GM18870 (cell line): ENCODE measurements at regions not wholly inside any gene's neighbourhood (a gene's known extent, or its start where the extent isn't known, plus 50 kb on each side); places are given as distances from the start of the nearest gene placed in this dataset.
"Not testable (repeated sequence)": the region's sequence is repeated elsewhere in the genome, so short reads cannot be mapped to it uniquely, and the experiment has no call there.

Source experiments
- ATAC-seq: cut with Tn5 transposase; IDR thresholded peaks from one replicate; pipeline ENCODE4 v1.9.1; 2021; ENCODE audit warnings: moderate library complexity; ENCODE audit not compliant: unreplicated experiment

DNA sequence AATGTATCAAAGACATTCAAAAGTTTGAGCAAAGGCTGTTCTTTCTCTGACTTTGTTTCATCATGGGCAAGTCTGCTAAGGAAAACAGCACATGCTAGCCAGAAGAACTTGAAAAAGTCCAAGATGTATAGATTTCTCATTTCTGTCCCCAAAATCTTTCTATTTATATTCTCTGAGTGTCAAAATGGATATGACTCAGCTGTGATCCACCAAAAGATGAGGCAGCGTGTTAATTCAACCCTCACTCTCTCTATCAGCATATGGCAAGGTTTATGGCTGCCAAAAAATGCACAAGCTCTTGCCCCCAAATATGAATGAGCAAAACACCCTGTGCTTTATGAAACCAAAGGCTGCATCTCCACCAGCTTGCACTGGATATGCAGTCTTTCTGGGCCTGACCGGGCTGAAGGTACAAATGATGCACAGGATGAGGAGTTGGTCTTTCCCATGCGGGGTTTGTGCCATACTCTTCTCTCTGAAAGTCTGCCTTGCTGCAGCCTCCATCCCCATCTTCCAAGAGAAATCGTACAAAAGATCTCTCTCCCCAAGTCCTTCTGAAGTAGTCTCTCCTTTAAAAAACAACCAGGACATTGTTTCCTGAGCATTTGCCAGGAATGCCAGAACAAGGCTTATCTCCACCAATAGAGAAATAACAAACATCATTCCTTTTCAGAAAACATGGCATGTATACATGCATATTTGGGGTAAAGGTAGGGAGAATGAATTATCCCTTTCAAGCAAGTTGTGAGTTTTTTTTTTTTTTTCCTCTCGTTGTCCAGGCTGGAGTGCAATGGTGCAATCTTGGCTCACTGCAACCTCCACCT is 203.4 kb downstream of the TMX1 start:
- ATAC-seq: no peak

GRCh38 chr14:51444353-51445000 is 204.4 kb downstream of the TMX1 start:
- ATAC-seq: no peak

DNA sequence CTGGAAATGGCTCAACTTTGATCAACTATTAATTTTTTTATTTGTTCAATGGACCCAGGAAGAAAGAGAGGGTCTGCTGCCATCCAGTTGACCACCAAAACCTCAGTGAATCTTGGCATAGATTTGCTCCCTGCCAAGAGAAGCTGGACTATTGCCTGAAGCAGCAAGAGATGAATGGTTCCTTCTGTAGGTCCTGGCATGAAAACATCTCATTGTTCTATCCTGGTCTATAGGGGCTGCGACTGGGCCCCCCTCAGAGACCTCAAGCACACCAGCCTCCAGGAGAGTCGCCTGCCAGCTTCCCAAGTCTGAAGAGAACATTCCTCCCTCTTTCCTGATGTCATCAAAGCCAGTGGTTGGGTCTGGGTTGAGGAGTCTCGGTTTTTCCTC is 204.9 kb downstream of the TMX1 start:
- ATAC-seq: no peak

DNA sequence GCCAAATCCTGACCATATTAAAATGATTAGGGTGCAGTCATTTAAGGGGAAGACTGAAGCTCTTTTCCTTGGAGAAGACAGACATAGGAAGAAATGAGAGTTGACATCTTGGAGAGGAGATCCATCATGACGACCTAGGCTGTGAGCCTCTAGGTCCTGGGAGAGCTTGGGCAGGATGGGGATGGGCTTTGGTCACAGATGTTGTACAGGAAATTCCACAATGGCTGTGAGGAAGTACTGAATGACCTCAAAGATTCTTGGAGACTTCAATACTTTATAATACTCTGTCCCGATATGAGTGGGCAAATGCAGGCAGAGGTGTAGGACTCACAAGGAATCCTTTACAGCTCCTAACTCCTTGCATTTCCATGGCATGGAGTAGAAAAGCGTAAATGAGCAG is 204.9 kb upstream of the FRMD6 start:
- no peak for ATAC-seq

DNA sequence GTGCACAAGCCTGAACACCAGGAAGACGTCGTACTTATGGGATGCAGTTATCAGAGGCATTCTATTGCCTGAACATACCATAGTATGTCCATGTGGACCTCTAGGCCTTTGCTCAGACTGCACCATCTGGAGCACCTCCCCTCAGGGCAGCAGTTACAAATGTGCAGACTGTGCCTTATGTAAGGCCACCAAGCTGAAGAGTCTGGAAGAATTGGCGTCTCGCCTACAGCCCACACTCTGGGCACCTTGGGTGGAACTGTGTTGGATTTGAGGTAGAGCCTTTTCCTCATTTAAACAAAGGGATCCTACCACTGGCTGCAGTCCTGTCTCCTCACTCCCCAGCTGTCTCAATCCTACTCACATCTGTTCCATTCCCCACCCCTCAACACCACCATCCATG is 204.3 kb upstream of the FRMD6 start:
- ATAC-seq: no peak

GRCh38 chr14:51448831-51449670 is 202.7 kb upstream of the FRMD6 start:
- no peak for ATAC-seq

GRCh38 chr14:51449681-51450080 is 202.0 kb upstream of the FRMD6 start:
- ATAC-seq: no peak

DNA sequence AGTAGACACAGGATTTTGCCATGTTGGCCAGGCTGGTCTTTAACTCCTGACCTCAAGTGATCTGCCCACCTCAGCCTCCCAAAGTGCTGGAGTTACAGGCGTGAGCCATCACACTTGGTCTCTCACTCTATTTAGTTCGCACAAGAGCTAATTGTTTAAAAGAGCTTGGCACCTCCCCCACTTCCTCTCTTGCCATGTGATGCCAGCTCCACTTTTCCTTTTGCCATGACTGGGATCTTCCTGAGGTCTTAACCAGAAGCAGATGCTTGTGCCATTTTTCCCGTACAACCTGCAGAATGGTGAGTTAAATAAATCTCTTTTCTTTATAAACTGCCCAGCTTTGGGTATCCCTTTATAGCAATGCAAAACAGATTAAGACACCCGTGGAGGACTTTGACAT is 200.1 kb upstream of the FRMD6 start:
- ATAC-seq: no peak

- ATAC-seq: no peak
Measured at GRCh38 chr14:51453869-51454268, 197.8 kb upstream of the FRMD6 start.

DNA sequence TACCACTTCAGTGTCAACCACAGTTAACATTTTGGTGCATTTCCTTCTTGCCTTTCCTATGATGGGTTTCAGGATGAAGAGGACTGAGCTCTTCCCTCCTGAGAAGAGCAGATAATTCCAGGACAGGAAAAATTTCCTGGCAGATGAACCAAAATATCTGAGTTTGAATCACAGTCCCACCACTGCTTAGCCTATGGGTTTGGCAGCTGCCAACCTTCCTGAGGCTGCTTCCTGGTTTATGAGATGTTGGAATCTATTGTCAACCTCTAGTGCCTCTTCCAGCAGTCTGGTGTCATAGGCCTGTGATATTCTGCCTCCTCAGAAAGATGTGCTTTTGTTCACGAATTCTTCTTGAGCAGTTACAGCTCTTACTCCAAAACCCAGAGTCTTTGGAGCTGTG is 197.4 kb upstream of the FRMD6 start:
- no peak for ATAC-seq

DNA sequence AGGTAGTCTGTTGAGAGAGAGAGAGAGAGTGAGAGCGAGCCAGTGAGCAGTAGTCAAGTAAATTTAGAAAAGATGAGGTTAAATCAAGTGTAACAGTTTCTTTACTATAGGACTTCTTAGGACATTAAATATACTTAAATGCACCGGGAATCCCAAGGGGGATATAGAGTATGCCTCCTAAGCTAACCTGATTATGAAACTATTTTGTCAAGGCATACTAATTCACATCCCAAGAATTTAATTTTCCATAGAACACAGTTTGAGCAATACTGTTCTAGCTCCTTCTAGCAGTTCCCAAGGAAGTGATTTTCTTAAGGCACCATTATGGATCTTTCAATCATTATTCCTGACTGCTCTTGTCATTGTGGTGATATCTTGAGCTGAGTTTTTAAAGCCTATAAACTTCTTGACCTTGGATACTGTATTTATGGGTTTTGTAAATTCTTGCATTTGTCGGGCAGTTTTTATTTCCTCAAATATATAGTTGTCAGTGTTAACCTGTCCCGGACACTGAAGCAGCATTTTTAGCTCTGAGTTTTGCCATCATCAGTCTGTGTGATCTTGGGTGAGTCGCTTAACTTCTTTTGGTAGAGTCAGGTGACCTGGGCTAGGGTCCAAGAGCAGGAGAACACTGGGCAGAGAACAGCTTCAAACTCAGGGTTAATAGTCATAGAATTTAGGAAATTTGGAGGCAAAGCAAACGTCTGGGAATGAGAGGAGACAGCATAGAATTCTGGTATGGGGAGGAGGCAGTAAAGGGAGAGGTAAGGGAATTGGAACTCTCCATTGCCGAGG is 196.5 kb upstream of the FRMD6 start:
- no peak for ATAC-seq

GRCh38 chr14:51457843-51458562 is 193.7 kb upstream of the FRMD6 start:
- ATAC-seq: no peak

DNA sequence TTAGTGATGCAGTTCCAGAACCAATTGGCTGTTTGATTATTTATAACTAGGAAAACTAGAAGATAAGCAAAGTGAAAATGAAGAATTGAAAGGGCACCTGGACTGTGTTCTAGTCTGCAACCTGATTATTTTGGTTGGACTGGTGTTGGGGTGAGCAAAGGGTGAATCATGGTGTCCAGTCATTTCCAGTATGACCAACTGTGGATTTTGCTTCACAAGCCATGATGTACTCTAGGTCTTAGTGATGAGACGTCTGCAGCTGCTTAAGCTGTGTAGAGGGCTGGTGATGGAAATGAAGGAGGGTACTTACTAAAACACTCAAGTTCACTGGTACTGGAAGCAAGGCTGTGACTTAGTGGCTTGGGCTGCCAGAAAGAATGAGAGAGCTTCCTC is 193.2 kb upstream of the FRMD6 start:
- ATAC-seq: no peak

GRCh38 chr14:51460011-51460410 is 191.7 kb upstream of the FRMD6 start:
- ATAC-seq: no peak

DNA sequence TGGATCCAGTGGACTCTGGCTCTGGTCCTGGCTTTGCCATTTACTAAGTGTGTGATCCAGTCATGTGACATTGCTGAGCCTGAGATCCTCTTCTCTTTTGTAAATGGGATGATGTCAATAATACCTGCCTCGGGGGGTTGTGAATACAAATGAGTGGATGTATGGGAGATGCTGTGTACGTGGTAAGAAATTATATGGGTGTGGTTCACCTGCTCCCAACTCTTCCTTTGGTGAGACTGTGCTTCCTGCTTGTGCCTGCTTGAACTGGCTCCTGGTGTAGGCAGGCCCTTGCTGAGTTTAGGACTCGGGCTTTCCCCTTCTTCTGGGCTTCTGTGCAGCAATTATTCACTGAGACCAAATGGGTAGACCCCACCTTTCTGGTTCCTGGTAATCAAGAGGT is 189.5 kb upstream of the FRMD6 start:
- no peak for ATAC-seq

- no peak for ATAC-seq
Measured at GRCh38 chr14:51462706-51463105, 189.0 kb upstream of the FRMD6 start.

GRCh38 chr14:51463461-51463860 is 188.2 kb upstream of the FRMD6 start:
- ATAC-seq: no peak

DNA sequence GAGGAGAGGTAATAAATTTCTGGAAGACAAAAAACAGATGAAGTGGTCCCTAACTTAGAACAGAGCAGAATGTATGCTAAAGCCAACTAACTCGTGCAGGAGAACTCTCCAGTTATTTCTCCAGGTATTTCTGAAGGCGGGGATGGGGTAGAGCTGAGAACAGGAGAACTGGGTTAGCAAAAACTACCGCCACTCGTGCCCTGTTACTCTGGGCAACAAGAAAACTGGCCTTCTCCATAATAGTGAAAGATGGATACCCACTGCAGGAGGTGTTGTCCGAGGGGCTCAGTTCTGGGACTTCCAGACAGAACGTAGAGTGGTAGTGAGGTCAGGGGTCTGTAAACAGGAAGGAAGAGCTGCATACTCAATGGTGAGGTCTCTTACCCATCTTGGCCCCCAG is 187.3 kb upstream of the FRMD6 start:
- ATAC-seq: no peak

- ATAC-seq: no peak
Measured at GRCh38 chr14:51465486-51465885, 186.2 kb upstream of the FRMD6 start.

GRCh38 chr14:51467392-51467791 is 184.3 kb upstream of the FRMD6 start:
- not testable (repeated sequence) for ATAC-seq
